ENCODE measurements at regions not wholly inside any gene's neighbourhood (a gene's known extent, or its start where the extent isn't known, plus 50 kb on each side); places are given as distances from the start of the nearest gene placed in this dataset.

GRCh38 chr11:27902981-27903624 lies 202.8 kb upstream of the BDNF start:
- TF ChIP-seq CTCF (conservative IDR thresholded peaks at IDR 0.05; ENCODE audit: low read length) = no peak
- no peak for TF ChIP-seq EZH2phosphoT487 (IDR thresholded peaks at IDR 0.05; ENCODE audit: borderline replicate concordance, low read depth, low read length)
- H3K9me3 ChIP-seq (ENCODE audit: low read length) = no peaks in the 10 kb centered on the region
- no peak overlapping the region for H2AFZ ChIP-seq (ENCODE audit: low read length)
- no peaks in the 10 kb centered on the region for H3K4me1 ChIP-seq (ENCODE audit: insufficient read depth, low read length, poor library complexity, severe bottlenecking)
- no peak overlapping the region for H3K4me2 ChIP-seq (ENCODE audit: low read length)
- H4K20me1 ChIP-seq (ENCODE audit: insufficient read depth, low read length) = no peaks in the 10 kb centered on the region
- POLR2A ChIA-PET = no interaction called here
- no TSS peak for BruUV-seq (replicated peaks)
- H3K4me3 ChIP-seq (ENCODE audit: low read depth, low read length, poor library complexity, severe bottlenecking) = no peak overlapping the region
- H3K27ac ChIP-seq (ENCODE audit: low read depth, low read length, poor library complexity, severe bottlenecking) = no peak overlapping the region
- CTCF ChIA-PET (ENCODE audit: unreplicated experiment) = no interaction called here
- no peaks in the 10 kb centered on the region for H3K9me2 ChIP-seq (ENCODE audit: insufficient read depth, low read length)
- DNase-seq (ENCODE audit: low spot score) = no peak
- intact Hi-C loops (cut with micrococcal nuclease; ENCODE audit: unreplicated experiment) = no loop called here
- H3K36me3 ChIP-seq (ENCODE audit: insufficient read depth, low read length) = no peaks in the 10 kb centered on the region
- no peaks in the 10 kb centered on the region for H3K79me2 ChIP-seq (ENCODE audit: insufficient read depth, low read depth, low read length)

GRCh38 chr11:27898166-27898565 lies 197.9 kb upstream of the BDNF start:
- Histone ChIP-seq H3K27ac (ENCODE audit: low read depth, low read length, poor library complexity, severe bottlenecking) (no peak overlapping the region), H2AFZ (ENCODE audit: low read length) (no peak overlapping the region), H3K4me3 (ENCODE audit: low read depth, low read length, poor library complexity, severe bottlenecking) (no peak overlapping the region), H3K79me2 (ENCODE audit: insufficient read depth, low read depth, low read length) (no peaks in the 10 kb centered on the region), H3K9me3 (ENCODE audit: low read length) (no peaks in the 10 kb centered on the region), H3K9me2 (ENCODE audit: insufficient read depth, low read length) (no peaks in the 10 kb centered on the region), H4K20me1 (ENCODE audit: insufficient read depth, low read length) (no peaks in the 10 kb centered on the region), H3K4me2 (ENCODE audit: low read length) (no peak overlapping the region), H3K4me1 (ENCODE audit: insufficient read depth, low read length, poor library complexity, severe bottlenecking) (no peaks in the 10 kb centered on the region), H3K36me3 (ENCODE audit: insufficient read depth, low read length) (no peaks in the 10 kb centered on the region)
- no peak for TF ChIP-seq CTCF (conservative IDR thresholded peaks at IDR 0.05; ENCODE audit: low read length)
- no peak for TF ChIP-seq EZH2phosphoT487 (IDR thresholded peaks at IDR 0.05; ENCODE audit: borderline replicate concordance, low read depth, low read length)
- no peak for DNase-seq (ENCODE audit: low spot score)
- intact Hi-C loops (cut with micrococcal nuclease; ENCODE audit: unreplicated experiment) = no loop called here
- CTCF ChIA-PET (ENCODE audit: unreplicated experiment) = no interaction called here
- POLR2A ChIA-PET = interaction anchor here (0.6 kb wide), 1 partner anchor 174 kb away, joined by 4 read pairs; no protein-coding TSS in a partner anchor
- no TSS peak for BruUV-seq (replicated peaks)

GRCh38 chr11:27896096-27896495 lies 195.8 kb upstream of the BDNF start:
- no peaks in the 10 kb centered on the region for H3K36me3 ChIP-seq (ENCODE audit: insufficient read depth, low read length)
- no TSS peak for BruUV-seq (replicated peaks)
- H3K79me2 ChIP-seq (ENCODE audit: insufficient read depth, low read depth, low read length) = no peaks in the 10 kb centered on the region
- H2AFZ ChIP-seq (ENCODE audit: low read length) = no peak overlapping the region
- H4K20me1 ChIP-seq (ENCODE audit: insufficient read depth, low read length) = no peaks in the 10 kb centered on the region
- ChIA-PET POLR2A (no interaction called here), CTCF (ENCODE audit: unreplicated experiment) (no interaction called here)
- no peaks in the 10 kb centered on the region for H3K4me1 ChIP-seq (ENCODE audit: insufficient read depth, low read length, poor library complexity, severe bottlenecking)
- H3K27ac ChIP-seq (ENCODE audit: low read depth, low read length, poor library complexity, severe bottlenecking) = no peak overlapping the region
- intact Hi-C loops (cut with micrococcal nuclease; ENCODE audit: unreplicated experiment) = no loop called here
- no peak for DNase-seq (ENCODE audit: low spot score)
- H3K9me2 ChIP-seq (ENCODE audit: insufficient read depth, low read length) = no peaks in the 10 kb centered on the region
- H3K9me3 ChIP-seq (ENCODE audit: low read length) = no peaks in the 10 kb centered on the region
- no peak for TF ChIP-seq CTCF (conservative IDR thresholded peaks at IDR 0.05; ENCODE audit: low read length)
- H3K4me2 ChIP-seq (ENCODE audit: low read length) = no peak overlapping the region
- H3K4me3 ChIP-seq (ENCODE audit: low read depth, low read length, poor library complexity, severe bottlenecking) = no peak overlapping the region
